HL-60 (cell line): ENCODE measurements at regions not wholly inside any gene's neighbourhood (a gene's known extent, or its start where the extent isn't known, plus 50 kb on each side); places are given as distances from the start of the nearest gene placed in this dataset.

Source experiments
- REST ChIP-seq: IDR thresholded peaks from 2 replicates; pipeline ENCODE4 v1.6.1; 2012; ENCODE audit warnings: low read depth; ENCODE audit not compliant: insufficient replicate concordance
- TF ChIP-seq, protein P1 (sequence below): IDR thresholded peaks from one replicate; pipeline ENCODE4 v1.5.1; 2011; ENCODE audit warnings: low read length, control low read depth, inconsistent platforms; ENCODE audit not compliant: insufficient read depth

- TF ChIP-seq, protein P1, sequence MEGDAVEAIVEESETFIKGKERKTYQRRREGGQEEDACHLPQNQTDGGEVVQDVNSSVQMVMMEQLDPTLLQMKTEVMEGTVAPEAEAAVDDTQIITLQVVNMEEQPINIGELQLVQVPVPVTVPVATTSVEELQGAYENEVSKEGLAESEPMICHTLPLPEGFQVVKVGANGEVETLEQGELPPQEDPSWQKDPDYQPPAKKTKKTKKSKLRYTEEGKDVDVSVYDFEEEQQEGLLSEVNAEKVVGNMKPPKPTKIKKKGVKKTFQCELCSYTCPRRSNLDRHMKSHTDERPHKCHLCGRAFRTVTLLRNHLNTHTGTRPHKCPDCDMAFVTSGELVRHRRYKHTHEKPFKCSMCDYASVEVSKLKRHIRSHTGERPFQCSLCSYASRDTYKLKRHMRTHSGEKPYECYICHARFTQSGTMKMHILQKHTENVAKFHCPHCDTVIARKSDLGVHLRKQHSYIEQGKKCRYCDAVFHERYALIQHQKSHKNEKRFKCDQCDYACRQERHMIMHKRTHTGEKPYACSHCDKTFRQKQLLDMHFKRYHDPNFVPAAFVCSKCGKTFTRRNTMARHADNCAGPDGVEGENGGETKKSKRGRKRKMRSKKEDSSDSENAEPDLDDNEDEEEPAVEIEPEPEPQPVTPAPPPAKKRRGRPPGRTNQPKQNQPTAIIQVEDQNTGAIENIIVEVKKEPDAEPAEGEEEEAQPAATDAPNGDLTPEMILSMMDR, result no peak
- TF ChIP-seq REST, result no peak
Measured at GRCh38 chr12:89797436-89797835, 88.8 kb upstream of the ATP2B1 start.
